Fibroblast of villous mesenchyme (primary cell): ENCODE measurements at regions not wholly inside any gene's neighbourhood (a gene's known extent, or its start where the extent isn't known, plus 50 kb on each side); places are given as distances from the start of the nearest gene placed in this dataset.

ENCODE experiments used
- DNase-seq: peaks from one replicate; pipeline ENCODE4 v3.0.0-alpha.2; 2010; ENCODE audit warnings: low read depth
- H3K4me3 ChIP-seq: 2 replicates; pipeline ENCODE4 v1.5.1; 2011; ENCODE audit warnings: low read depth, mild to moderate bottlenecking, low read length
- CTCF ChIP-seq: IDR thresholded peaks from 2 replicates; pipeline ENCODE4 v1.5.1; 2012; ENCODE audit warnings: low read depth, mild to moderate bottlenecking, low read length; ENCODE audit not compliant: insufficient read depth

GRCh38 chr13:105952233-105952972, 583.1 kb downstream of the EFNB2 start:
- no peak for DNase-seq
- no peak for TF ChIP-seq CTCF
- no peak overlapping the region for H3K4me3 ChIP-seq

- no peak overlapping the region for H3K4me3 ChIP-seq
- TF ChIP-seq CTCF, result no peak
- DNase-seq, result no peak
Observed at GRCh38 chr13:105948143-105948542, 587.3 kb downstream of the EFNB2 start.

DNA sequence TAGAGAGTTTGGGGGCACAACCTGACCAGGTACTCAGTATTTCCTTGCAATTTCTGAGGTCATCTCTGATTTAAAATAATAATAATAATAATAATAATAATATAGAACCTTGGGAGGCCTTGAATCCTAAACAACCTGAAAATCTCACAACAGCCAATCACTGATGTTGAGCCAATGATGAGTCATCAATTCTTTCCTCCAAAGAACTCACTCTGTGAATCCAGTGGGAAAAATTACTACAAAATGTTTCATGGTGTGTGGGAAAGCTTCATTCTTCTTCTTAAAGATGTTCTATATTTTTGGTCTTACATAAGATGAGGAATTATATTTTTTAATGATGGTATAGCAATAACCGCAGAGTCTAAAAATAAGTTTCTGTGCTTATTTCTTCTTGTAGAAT, 594.6 kb downstream of the EFNB2 start:
- no peak for TF ChIP-seq CTCF
- H3K4me3 ChIP-seq, result no peak overlapping the region
- no peak for DNase-seq

GRCh38 chr13:105937451-105937850, 598.0 kb downstream of the EFNB2 start:
- DNase-seq, result peak; percentile 51
- no peak for TF ChIP-seq CTCF
- no peak overlapping the region for H3K4me3 ChIP-seq

GRCh38 chr13:105936816-105937215, 598.6 kb downstream of the EFNB2 start:
- no peak overlapping the region for H3K4me3 ChIP-seq
- DNase-seq, result no peak
- TF ChIP-seq CTCF, result no peak

DNA sequence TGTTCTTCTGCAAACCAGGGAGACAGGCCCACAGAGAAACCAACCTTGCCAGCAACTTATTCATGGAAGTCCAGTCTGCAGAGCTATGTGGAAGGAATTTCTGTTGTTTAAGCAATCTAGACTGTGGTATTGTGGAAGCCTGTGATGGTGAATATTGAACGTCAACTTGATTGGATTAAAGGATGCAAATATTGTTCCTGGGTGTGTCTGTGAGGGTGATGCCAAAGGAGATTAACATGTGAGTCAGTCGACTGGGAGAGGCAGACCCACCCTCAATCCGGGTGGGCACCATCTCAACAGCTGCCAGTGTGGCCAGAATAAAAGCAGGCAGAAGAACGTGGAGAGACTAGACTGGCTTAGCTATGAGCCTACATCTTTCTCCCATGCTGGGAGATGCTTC, 606.0 kb downstream of the EFNB2 start:
- TF ChIP-seq CTCF, result no peak
- DNase-seq, result no peak
- no peak overlapping the region for H3K4me3 ChIP-seq

DNA sequence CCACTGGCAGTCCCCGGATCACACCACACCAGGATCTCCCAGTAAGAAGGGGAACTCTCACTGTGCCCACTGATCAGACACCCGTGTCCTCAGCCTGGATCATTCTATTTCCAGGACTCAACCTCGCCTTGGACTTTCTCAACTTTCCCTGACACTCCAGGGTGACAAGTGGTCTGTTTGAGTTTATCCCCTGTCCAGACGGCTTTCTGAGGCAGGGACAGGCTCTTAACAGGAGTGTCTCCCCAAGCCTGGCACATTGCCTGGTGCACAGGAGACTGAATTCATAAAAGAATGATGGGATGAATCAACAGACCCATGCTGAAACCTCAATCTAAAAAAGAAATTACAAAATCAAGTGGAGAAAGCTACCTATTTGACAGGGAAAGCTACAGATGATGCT, 606.6 kb downstream of the EFNB2 start:
- H3K4me3 ChIP-seq, result no peak overlapping the region
- TF ChIP-seq CTCF, result no peak
- no peak for DNase-seq
